ENCODE measurements at regions not wholly inside any gene's neighbourhood (a gene's known extent, or its start where the extent isn't known, plus 50 kb on each side); places are given as distances from the start of the nearest gene placed in this dataset.

DNA sequence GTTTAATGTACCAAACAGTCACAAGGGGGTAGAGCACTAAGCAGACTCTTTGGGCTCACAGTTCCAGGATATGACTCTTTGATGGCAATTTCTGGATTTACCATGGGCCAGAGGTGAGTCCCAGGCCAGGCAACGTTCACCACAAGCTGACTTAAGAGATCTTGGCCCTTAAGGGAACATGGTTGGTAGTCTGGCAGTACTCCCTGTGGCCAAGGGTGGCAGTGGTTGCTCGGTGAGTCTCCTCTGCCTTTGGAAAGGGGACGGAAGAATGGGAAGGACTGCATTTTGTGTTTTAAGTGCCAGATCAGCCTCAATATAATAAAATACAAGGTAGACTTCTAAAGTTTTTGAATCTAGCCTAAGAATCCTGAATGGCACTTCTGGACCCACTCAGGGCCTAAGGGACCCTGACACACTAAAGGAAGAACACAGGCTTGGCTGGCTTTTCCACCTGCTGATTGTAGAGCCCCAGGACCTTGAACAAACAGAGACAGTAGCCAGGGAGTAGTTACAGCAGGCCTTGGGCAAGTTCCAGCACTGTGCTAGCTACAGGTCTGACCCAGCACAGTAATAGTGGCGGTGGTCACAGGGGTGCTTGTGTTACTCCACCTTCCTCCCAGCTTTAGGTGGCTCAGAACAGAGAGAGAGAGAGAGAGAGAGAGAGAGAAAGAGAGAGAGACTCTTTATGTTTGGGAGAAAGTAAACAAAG lies 730.7 kb upstream of the ALCAM start:
- DNase-seq (ENCODE audit: low spot score), result no peak

DNA sequence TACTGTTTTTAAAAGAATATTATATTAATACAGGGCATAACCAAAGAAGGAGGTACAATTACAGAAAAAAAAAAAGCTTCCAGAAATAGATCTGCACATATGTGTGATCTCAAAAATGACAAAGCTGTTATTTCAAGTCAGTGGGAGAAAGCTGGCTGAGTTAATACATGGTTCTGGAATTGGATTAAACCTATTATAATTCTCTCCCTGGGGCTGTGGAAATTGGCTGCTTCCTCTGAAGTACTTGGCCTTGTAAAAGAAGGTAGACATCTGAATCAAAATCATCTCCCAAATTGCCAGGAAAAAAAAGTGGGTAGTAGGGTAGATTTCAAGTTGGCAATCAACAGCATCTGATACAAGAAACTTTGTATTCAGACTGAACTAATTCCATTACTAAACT lies 723.9 kb upstream of the ALCAM start:
- no peak for DNase-seq (ENCODE audit: low spot score)

DNA sequence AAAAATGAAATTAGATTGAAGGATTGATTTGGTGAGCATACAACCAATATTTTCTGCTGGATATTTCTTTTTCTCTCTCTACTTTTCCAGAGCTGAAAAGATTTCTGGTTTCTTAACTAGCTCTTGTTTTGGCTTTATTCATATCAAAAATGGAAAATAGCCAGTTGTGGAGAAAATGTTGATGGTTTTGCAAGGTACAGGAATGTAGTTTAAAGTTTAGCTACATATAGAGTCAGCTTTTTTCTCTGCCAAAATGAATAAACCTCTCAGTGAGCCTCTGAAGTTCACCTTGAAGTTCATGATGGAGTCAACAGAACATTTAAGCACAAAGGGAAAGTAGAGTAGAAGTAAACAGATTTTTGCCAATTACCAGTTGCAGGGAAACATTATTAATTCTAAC lies 720.5 kb upstream of the ALCAM start:
- DNase-seq (ENCODE audit: low spot score), result no peak

DNA sequence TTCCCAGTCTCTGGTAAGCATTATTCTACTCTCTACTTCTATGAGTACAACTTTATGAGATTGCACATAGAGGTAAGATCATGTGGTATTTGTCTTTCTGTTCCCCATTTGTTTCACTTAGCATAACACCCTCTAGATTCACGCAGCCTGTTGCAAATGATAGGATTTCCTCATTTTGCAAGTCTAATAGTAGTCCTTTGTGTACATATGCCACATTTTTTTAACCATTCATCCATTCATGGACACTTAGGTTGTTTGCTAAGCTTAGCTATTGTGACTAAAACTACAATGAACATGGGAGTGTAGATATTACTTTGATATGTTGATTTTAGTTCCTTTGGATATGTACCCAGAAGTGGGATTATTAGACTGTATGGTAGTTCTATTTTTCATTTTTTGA lies 717.9 kb upstream of the ALCAM start:
- no peak for DNase-seq (ENCODE audit: low spot score)

DNA sequence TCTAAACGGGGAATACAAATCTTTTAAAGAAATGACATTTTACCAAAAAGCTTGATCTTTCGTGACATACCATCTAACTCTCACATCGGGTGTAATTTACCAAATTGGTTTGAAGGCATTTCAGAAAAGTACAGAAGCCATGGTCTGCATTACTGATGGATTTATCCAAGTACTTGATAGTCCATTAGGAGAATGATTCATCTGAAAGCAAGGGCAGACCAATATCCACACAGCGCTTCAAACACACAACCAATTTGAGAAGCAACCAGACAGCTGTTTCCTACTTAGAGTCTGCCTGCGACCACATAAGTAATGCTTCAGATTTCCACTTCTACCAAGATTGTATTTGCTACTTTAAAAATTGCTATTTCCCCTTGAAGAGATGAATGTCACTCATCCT lies 697.6 kb upstream of the ALCAM start:
- no peak for DNase-seq (ENCODE audit: low spot score)

DNA sequence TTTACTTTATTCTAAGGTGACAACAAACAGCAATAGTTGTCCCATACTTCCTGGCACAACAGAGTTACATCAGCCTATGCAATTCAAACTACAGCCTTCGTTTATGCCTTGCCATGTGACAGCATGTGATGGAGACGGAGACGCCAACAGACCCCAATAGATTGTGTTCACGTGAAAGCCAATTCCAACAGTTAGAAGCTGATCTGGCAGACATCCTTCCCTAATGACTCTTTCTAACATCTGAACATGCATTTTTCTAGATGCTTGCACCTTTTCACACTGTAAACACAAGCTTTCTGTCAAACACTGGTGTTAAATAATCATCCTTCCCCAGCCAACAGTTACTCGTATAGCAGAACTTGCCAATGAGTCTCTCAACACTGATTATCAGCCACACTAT lies 694.4 kb upstream of the ALCAM start:
- no peak for DNase-seq (ENCODE audit: low spot score)

DNA sequence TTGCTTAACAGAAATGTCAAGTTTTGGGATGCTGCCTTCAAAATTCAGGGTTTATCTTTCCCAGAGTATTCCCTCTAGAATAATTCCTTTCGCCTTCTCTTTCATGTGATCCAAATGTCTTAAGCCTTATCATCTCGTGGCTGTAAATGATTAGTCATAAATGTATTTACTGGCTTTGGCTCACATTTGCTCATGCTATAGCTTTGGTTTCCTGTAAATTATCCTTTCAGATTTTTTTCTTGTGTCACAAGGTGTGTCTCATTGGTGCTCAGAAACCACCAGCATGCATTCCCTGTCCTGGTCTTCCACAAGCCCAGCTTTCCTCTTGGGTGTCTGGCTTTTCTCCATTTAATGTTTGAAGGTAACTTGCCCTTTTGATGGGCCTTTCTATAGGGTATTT lies 692.7 kb upstream of the ALCAM start:
- DNase-seq (ENCODE audit: low spot score), result no peak

DNA sequence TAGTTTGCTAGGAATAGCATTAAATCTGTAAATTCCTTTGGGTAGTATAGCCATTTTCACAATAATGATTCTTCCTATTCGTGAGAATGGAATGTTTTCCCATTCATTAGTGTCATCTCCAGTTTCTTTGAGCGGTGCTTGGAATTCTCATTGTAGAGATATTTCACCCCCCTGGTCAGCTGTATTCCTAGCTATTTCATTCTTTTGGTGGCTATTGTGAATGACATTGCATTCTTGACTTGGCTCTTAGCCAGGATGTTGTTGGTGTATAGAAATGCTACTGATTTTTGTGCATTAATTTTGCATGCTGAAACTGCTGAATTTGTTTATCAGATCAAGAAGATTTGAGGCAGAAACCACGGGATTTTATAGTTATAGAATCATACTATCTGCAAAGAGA lies 690.5 kb upstream of the ALCAM start:
- DNase-seq (ENCODE audit: low spot score), result no peak

DNA sequence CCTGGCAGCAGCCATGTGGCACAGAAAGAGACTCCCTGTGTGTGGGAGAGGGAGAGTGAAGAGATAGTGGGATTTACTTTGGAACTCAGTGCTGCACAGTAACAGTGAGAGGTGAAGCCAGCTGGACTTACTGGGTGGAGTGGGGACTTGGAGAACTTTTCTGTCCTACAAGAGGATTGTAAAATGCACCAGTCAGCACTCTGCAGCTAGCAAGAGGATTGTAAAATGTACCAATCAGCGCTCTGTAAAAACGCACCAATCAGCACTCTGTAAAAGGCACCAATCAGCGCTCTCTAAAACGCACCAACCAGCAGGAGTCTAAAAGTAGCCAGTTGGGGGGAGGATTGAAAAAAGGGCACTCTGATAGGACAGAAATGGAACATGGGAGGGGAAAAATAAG lies 688.8 kb upstream of the ALCAM start:
- no peak for DNase-seq (ENCODE audit: low spot score)

DNA sequence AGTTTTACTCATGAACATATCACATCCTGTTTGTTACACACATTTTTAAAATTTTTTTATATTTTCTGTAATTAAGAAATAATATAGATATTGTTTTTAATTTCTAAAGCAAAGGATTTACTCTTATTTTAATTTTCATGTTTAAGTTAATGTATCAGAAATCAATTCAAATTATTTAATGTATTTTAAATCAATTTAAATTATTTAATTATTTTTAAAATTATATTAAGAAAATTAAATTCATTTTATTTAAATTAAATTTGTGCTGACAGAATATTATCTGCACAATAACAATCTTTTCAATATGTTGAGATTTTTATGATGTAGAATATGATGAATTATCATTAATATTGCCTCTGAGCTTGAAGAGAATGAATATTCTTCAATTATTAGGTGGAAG lies 681.2 kb upstream of the ALCAM start:
- no peak for DNase-seq (ENCODE audit: low spot score)

DNA sequence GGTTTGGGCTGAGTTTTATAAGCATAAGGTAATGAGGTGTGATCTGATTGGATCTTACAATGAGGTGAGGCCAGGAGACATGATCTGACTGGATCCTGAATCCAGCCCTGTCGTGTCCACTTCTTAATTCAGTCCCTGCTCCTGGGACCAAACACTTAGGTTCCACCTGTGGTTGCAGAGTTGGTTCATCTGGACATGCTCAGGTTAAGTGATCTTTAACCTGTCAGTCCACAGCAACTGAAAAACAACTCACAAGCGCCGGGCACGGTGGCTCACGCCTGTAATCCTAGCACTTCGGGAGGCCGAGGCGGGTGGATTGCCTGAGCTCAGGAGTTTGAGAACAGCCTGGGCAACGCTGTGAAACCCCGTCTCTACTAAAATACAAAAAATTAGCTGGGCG lies 679.3 kb upstream of the ALCAM start:
- DNase-seq (ENCODE audit: low spot score), result no peak

DNA sequence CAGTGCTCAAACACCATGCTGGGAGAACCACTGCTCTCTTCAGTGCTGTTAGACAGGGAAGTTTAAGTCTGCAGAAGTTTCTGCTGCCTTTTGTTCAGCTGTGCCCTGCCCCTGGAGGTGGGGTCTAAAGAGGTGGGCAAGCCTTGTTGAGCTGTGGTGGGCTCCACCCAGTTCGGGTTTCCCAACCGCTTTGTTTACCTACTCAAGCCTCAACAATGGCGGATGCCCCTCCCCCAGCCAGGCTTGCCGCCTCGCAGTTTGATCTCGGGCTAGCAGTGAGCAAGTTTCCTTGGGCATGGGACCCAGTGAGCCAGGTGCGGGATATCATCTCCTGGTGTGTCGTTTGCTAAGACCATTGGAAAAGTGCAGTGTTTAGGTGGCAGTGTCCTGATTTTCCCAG lies 670.2 kb upstream of the ALCAM start:
- no peak for DNase-seq (ENCODE audit: low spot score)

DNA sequence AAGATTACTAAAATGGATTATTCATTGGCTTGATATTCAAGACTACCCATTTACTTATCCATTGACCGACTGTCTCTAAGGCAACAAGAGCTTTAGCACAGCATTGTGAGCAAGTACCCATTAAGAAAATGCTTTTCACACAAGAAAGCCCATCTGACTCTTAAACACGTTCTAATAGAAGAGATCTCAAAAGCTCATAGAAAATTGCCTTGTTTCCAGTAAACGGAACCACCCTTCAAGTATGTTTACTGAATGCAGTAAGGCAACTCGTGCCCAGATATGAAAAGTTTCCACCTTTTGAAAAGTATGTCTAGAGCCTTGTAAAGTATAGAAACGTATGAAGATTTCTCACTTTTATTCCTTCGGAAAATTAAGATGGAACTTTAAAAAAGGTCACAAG lies 655.3 kb upstream of the ALCAM start:
- no peak for DNase-seq (ENCODE audit: low spot score)

DNA sequence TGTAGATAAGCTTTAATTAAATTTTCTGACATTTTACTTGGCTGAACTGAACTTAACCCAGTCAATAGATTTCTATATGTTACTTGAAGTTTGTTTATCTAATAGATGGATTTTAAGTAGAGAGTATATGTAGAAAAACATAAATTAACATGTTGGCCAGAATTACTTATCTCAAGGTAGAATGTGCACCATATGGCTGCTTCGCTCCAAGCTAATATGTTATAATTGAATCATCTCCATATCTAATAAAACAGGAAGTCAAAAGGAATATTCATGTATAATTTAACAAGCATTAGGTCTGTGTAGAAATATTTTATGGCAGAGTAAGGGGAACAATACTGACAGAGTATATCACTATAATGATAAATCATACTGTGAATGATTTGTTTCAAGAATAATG lies 650.7 kb upstream of the ALCAM start:
- DNase-seq (ENCODE audit: low spot score), result no peak

DNA sequence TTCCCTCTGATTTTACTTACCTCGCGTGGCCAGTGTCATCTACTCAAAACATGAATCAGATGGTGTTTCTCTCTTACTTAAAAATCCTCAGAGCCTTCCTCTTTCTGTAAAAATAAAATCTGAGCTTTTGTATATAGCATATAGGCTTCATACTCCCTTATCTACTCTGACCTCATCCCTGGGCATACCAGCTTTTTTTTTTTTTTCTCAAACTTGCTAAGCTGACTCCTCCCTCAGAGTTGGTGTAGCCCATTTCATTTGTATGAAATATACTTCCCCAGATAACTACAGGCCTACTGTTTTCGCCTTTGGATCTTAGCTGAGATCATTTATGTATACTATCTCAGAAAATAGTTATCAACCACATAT lies 648.9 kb upstream of the ALCAM start:
- DNase-seq (ENCODE audit: low spot score), result no peak

DNA sequence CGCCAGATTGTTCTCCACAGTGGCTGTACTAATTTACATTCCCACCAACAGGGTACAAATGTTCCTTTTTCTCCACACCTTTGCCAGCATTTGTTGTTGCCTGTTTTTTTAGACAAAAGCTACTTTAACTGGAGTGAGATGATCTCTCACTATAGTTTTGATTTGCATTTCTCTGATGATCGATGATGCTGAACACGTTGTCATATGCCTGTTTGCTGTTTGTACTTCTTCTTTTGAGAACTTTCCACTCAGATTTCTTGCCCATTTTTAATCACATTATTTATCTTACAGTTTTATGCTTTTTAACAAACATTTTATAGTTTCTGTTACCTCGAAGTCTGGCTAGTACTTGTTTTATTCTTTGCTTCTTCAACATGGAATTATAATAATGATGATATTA lies 643.7 kb upstream of the ALCAM start:
- no peak for DNase-seq (ENCODE audit: low spot score)

DNA sequence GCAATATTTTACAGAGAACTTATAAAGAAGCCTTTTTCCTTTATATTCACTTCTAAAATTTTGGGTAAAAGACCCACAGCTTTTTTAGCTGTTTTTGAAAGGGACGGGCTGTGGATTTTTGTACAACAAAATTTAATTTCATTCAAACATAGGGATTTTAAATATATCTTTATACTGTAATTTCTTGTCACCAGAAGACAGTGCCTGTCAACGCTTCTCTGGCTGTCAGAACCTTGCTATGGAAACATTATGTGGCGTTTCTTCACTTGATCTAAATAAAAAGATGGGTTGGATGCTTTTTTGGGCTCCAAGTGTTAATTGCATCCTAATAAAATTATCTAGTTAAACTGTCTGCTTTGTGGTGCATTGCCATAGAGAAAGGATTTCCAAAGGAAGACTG lies 635.6 kb upstream of the ALCAM start:
- no peak for DNase-seq (ENCODE audit: low spot score)

DNA sequence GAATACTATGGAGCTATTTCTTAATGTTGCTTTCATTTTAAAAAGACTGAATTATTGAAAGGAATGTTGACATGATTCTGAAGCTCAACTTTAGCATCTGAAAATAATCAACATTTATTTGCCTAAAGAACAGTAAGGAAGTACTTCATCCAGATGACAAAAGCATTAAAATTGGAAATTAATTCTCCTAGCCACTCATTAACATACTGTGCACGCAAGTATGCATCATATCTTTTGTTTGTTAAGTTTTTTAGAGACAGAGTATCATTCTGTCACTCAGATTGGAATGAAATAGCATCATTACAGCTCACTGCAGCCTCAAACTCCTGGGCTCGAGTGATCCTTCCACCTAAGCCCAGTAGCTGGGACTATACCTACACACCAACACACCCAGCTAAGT lies 632.1 kb upstream of the ALCAM start:
- no peak for DNase-seq (ENCODE audit: low spot score)

DNA sequence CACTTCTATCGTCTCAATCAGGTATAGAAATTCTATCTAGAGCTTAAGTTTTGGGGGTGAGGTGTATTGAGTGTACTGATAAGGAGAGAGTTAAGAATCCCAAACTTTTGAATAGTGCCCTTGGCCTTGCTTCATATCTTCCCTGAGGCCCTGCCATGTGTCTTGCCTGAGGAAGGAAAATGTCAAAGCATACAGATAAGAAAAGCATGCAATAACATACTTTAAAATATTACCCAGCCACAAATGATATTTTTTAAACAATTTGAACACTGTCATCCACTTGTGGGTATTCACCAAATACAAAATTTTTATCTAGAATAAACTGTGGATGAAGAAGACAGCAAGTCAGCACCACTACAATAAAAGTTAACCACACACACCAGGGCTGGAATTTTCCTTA lies 631.0 kb upstream of the ALCAM start:
- DNase-seq (ENCODE audit: low spot score), result no peak

DNA sequence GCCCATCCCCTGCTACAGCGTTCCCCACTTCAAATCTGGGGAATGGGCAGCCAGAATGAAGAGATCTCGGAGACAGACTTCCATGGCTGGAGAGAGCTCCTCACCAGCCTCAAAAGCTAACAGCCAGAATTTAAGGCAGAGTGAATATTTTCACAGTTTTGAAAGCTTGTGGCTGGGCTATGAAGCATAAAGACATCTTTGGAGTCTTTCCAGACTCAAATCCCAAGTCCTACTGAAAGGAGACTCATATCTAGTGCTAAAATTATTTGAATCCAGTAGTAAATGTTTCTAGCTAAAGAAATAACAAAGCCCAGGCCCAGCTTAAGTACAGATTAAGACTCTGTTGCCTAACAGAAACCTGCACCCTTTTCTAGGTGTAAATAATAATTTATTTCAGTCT lies 628.4 kb upstream of the ALCAM start:
- no peak for DNase-seq (ENCODE audit: low spot score)

DNA sequence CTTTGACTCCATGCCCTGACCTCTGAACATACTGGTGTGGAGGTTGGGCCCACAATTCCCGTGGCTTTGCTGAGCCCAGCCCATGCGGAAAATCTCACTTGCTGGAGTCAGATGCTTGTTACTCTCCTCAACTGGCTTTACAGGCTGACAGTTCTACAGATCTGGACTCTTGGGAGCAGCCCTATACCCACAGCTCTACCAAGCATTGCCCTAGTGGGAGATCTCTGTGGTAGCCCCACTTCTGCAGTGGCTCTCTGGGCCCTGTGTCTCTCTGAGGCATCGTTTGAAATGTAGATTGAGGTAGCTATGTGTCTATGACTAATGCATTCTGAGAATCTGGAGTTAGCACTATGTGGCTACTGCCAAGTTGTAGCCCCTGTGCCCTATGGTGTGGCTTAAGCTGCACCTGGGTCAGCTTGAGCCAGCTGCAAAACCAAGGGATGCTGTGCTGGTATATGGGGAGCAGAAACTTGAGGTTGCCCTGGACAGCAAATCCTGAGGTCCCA lies 625.8 kb upstream of the ALCAM start:
- DNase-seq (ENCODE audit: low spot score), result no peak

DNA sequence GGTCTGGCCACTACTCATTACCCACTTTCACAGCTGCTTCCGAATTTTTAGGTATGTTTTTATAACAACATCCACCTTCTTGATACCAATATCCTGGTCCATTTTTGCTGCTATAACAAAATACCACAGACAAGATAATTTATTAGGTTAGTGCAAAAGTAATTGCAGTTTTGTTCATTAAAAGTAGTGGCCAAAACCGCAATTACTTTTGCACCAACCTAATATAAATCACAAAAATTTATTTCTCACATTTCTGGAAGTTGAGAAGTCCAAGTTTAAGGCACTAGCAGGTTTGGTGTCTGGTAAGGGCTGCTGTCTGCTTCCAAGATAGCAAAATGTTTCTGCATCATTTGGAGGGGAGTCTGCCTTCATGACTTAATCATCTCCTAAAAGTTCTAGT lies 624.7 kb upstream of the ALCAM start:
- no peak for DNase-seq (ENCODE audit: low spot score)

DNA sequence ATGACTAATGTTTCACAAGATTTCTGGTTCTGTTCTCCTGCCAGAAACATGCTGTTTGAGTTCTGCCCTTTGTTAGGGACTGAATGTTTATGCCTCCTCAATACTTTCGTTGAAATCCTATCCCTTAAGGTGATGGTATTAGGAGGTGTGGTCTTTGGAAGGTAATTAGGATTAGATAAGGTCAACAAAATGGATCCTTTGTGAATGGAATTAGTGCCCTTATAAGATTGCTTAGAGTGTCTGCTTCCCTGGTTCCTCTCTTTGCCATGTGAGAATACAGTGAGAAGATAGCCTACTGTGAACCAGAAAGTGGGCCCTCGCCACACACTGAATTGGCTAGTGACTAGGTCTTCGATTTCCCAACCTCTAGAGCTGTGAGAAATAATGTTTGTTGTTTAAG lies 621.4 kb upstream of the ALCAM start:
- DNase-seq (ENCODE audit: low spot score), result no peak

DNA sequence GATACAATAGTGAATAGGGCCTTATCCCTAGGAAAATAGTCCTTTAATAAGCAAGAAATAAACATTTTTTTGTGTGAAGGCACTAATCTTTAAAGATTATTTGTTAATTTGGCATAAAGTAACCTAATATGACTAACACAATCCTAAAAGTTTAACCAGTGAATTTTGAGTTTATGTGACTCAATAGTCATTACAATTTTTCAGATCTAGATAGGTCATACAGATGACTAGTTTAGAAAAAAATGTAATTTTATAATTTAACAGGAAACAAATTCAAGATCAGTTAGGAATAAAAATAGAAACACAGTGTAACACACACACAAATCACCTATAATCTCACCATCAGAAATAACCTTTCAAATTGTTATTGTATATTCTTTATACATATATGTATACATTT lies 620.7 kb upstream of the ALCAM start:
- no peak for DNase-seq (ENCODE audit: low spot score)

DNA sequence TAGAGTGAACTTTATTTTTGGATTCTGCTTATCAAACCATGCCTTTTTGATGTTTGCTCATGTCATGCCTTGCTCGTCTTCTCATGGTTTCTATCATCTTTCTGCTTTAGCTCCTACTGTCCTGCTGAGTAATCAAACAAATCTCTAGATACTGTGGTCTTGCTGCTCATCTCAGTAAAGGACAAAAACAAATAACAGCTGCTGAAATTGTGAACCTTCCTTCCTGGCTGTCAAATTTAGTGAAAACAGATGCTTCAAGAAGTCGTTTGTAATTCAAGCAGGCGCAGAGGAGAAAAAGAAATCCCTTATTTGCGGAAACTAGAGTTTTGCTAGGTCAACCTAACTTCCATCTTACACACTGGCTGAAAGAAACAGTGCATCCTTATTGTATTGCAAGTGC lies 616.1 kb upstream of the ALCAM start:
- no peak for DNase-seq (ENCODE audit: low spot score)
